Keratinocyte (primary cell): ENCODE measurements at regions not wholly inside any gene's neighbourhood (a gene's known extent, or its start where the extent isn't known, plus 50 kb on each side); places are given as distances from the start of the nearest gene placed in this dataset.

ENCODE experiments used
- DNase-seq: peaks from one replicate; pipeline ENCODE4 v3.0.0-alpha.2; 2011; ENCODE audit warnings: low read depth, missing footprints, low spot score
- FAIRE-seq: peaks from 2 replicates; lab custom pipeline; 2011; peaks lifted over from hg19 to GRCh38; lab: Jason Lieb, UNC
- H2AFZ ChIP-seq: 2 replicates; pipeline ENCODE4 v1.6.0; 2012; ENCODE audit warnings: low read length, control low read depth, inconsistent platforms; ENCODE audit not compliant: control insufficient read depth
- H3K27ac ChIP-seq: 2 replicates; pipeline ENCODE4 v1.5.1; 2011; ENCODE audit warnings: low read length; ENCODE audit not compliant: control insufficient read depth, insufficient read depth
- H3K27me3 ChIP-seq: 3 replicates; pipeline ENCODE4 v1.6.0; 2011; ENCODE audit warnings: low read length; ENCODE audit not compliant: control insufficient read depth, insufficient read depth; ENCODE audit errors: extremely low read depth
- H3K36me3 ChIP-seq, 2 experiments: 2 replicates in 1 of 2; 3 replicates in 1 of 2; pipeline ENCODE4 v1.5.1; 2011; ENCODE audit warnings: low read length in 2 of 2, mild to moderate bottlenecking in 1 of 2; ENCODE audit not compliant: control insufficient read depth in 2 of 2, insufficient read depth in 2 of 2; ENCODE audit errors: extremely low read depth in 1 of 2
- H3K4me1 ChIP-seq: 3 replicates; pipeline ENCODE4 v1.5.1; 2011; ENCODE audit warnings: low read length; ENCODE audit not compliant: control insufficient read depth, insufficient read depth; ENCODE audit errors: extremely low read depth
- H3K4me2 ChIP-seq: 3 replicates; pipeline ENCODE4 v1.6.0; 2011; ENCODE audit warnings: low read depth, low read length; ENCODE audit not compliant: control insufficient read depth, insufficient read depth; ENCODE audit errors: extremely low read depth
- H3K4me3 ChIP-seq, 3 experiments: fragments of 200-600 bp in 1 of 3; sonication (generic) in 1 of 3; 2 replicates in 2 of 3; 3 replicates in 1 of 3; pipeline ENCODE4 v1.5.1; 2011 to 2016; ENCODE audit warnings: low read length in 3 of 3, mild to moderate bottlenecking in 3 of 3, control low read depth in 2 of 3, inconsistent platforms in 1 of 3, low read depth in 1 of 3, mixed read lengths in 1 of 3, mixed run types in 1 of 3, moderate library complexity in 1 of 3; ENCODE audit not compliant: control insufficient read depth in 2 of 3, insufficient read depth in 2 of 3; ENCODE audit errors: extremely low read depth in 1 of 3
- H3K79me2 ChIP-seq: 2 replicates; pipeline ENCODE4 v1.6.0; 2012; ENCODE audit warnings: low read length; ENCODE audit not compliant: control insufficient read depth, insufficient read depth
- H3K9ac ChIP-seq: 3 replicates; pipeline ENCODE4 v1.6.0; 2011; ENCODE audit warnings: low read length; ENCODE audit not compliant: control insufficient read depth, insufficient read depth; ENCODE audit errors: extremely low read depth
- H3K9me1 ChIP-seq: 3 replicates; pipeline ENCODE4 v1.6.0; 2011; ENCODE audit warnings: low read length; ENCODE audit not compliant: control insufficient read depth, insufficient read depth; ENCODE audit errors: extremely low read depth
- H3K9me3 ChIP-seq: 2 replicates; pipeline ENCODE4 v1.5.1; 2012; ENCODE audit warnings: low read depth, low read length; ENCODE audit not compliant: control insufficient read depth
- H4K20me1 ChIP-seq: 3 replicates; pipeline ENCODE4 v1.6.0; 2011; ENCODE audit warnings: low read length; ENCODE audit not compliant: control insufficient read depth, insufficient read depth; ENCODE audit errors: extremely low read depth
- EZH2 ChIP-seq: IDR thresholded peaks from one replicate; pipeline ENCODE4 v1.6.1; 2012; ENCODE audit warnings: inconsistent platforms, mild to moderate bottlenecking, low read length, moderate library complexity
- dilution Hi-C: fragments of 300-500 bp; cut with MboI; formaldehyde crosslinking; loops from one replicate; pipeline ENCODE4 v1.7.0; 2020; ENCODE audit warnings: low sequenced_read_pairs; ENCODE audit not compliant: extremely low pct_ligation_motif_present
- TF ChIP-seq, protein P1 (sequence below), 3 experiments: IDR thresholded peaks in 1 of 3; conservative IDR thresholded peaks in 1 of 3; optimal IDR thresholded peaks in 1 of 3; 2 replicates in 2 of 3; 3 replicates in 1 of 3; pipeline versions ENCODE3 to v1.5.1; 2011; ENCODE audit warnings: low read length in 3 of 3, mild to moderate bottlenecking in 3 of 3, moderate library complexity in 2 of 3, control low read depth in 1 of 3, inconsistent platforms in 1 of 3; ENCODE audit not compliant: insufficient read depth in 2 of 3; ENCODE audit errors: extremely low read depth in 1 of 3

DNA sequence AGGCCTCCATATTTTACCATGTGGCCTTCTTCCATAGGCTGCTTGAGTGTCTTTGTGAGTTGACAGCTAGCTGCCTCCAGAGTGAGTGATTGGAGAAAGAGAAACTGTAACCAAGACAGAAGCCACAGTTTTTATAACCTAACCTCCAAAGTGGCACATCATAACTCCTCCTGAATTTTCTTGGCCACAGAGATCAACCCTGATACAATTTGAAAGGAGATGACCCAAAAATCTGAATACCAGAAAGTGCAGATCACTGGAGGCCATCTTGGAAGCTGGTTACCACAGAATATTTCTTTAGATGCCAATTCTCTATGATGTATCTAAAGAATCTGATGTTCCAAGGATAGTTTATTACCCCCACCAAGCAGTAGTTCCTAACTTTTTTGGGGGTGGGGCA lies 254.3 kb upstream of the PDE4D start:
- Histone ChIP-seq H3K9ac (no peak overlapping the region), H3K9me3 (no peaks in the 10 kb centered on the region), H3K4me3 (no peak overlapping the region), H2AFZ (no peak overlapping the region), H3K27ac (no peak overlapping the region), H4K20me1 (no peaks in the 10 kb centered on the region), H3K4me1 (no peaks in the 10 kb centered on the region), H3K79me2 (no peaks in the 10 kb centered on the region), H3K36me3 (no peaks in the 10 kb centered on the region), H3K27me3 (peaks cover 4% of the 10 kb centered on the region), H3K9me1 (no peaks in the 10 kb centered on the region), H3K4me2 (no peak overlapping the region)
- TF ChIP-seq, protein P1, sequence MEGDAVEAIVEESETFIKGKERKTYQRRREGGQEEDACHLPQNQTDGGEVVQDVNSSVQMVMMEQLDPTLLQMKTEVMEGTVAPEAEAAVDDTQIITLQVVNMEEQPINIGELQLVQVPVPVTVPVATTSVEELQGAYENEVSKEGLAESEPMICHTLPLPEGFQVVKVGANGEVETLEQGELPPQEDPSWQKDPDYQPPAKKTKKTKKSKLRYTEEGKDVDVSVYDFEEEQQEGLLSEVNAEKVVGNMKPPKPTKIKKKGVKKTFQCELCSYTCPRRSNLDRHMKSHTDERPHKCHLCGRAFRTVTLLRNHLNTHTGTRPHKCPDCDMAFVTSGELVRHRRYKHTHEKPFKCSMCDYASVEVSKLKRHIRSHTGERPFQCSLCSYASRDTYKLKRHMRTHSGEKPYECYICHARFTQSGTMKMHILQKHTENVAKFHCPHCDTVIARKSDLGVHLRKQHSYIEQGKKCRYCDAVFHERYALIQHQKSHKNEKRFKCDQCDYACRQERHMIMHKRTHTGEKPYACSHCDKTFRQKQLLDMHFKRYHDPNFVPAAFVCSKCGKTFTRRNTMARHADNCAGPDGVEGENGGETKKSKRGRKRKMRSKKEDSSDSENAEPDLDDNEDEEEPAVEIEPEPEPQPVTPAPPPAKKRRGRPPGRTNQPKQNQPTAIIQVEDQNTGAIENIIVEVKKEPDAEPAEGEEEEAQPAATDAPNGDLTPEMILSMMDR (optimal IDR thresholded peaks at IDR 0.05 in 1 of 3, IDR thresholded peaks at IDR 0.05 in 1 of 3, conservative IDR thresholded peaks at IDR 0.05 in 1 of 3; ENCODE audit: extremely low read depth in 1 of 3, insufficient read depth in 2 of 3, low read length in 3 of 3), result no peak
- no peak for TF ChIP-seq EZH2
- FAIRE-seq (no peak), DNase-seq (no peak)
- dilution Hi-C loops, result no loop called here

DNA sequence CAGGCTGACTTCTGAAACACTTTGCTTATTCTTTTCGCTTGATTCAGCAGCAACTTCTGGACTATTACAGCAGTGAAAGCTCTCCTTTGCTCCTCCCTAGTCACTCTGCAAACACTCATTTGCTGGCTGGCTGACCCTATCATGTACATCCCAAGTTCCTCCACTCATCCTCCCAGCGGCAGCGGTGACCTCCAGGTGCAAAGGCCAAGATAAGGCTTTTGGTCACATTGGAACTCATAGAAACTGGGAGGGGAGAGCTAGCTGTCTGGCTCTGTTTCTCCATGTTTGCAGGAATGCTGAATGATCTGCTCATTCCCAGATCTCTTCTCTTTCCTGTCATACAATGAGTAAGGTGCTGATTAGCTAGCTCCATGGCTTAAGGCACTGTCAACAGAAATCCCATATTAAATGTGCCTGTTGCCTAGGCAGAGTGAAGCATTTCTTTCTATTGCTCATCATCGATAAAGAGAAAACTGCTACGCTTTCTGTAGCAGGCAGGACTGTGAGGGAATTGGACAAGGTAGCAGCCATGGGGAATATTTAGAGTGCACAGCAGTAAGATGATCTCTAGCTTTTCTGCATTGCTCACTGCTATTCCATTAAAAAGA lies 250.5 kb upstream of the PDE4D start:
- H3K9me3 ChIP-seq, result no peaks in the 10 kb centered on the region
- H4K20me1 ChIP-seq, result no peaks in the 10 kb centered on the region
- H3K27me3 ChIP-seq, result peaks cover 4% of the 10 kb centered on the region
- no peak overlapping the region for H3K9ac ChIP-seq
- TF ChIP-seq EZH2, result no peak
- TF ChIP-seq, protein P1 (optimal IDR thresholded peaks at IDR 0.05 in 1 of 3, IDR thresholded peaks at IDR 0.05 in 1 of 3, conservative IDR thresholded peaks at IDR 0.05 in 1 of 3; ENCODE audit: extremely low read depth in 1 of 3, insufficient read depth in 2 of 3, low read length in 3 of 3), result no peak
- no peak overlapping the region for H2AFZ ChIP-seq
- H3K27ac ChIP-seq, result no peak overlapping the region
- no peak overlapping the region for H3K4me2 ChIP-seq
- H3K4me3 ChIP-seq, result no peak overlapping the region
- no peaks in the 10 kb centered on the region for H3K79me2 ChIP-seq
- FAIRE-seq, result no peak
- no peak for DNase-seq
- no peaks in the 10 kb centered on the region for H3K9me1 ChIP-seq
- dilution Hi-C loops, result no loop called here
- H3K4me1 ChIP-seq, result no peaks in the 10 kb centered on the region
- no peaks in the 10 kb centered on the region for H3K36me3 ChIP-seq
